GM20431 (cell line): ENCODE measurements at regions not wholly inside any gene's neighbourhood (a gene's known extent, or its start where the extent isn't known, plus 50 kb on each side); places are given as distances from the start of the nearest gene placed in this dataset.
"Not testable (repeated sequence)": the region's sequence is repeated elsewhere in the genome, so short reads cannot be mapped to it uniquely, and the experiment has no call there.

Source experiments
- in situ Hi-C: fragments of 300-500 bp; cut with MseI, MboI; formaldehyde crosslinking; loops from one replicate; pipeline ENCODE4 v1.15.0; 2020; ENCODE audit warnings: low sequenced_read_pairs; ENCODE audit not compliant: unreplicated experiment

DNA sequence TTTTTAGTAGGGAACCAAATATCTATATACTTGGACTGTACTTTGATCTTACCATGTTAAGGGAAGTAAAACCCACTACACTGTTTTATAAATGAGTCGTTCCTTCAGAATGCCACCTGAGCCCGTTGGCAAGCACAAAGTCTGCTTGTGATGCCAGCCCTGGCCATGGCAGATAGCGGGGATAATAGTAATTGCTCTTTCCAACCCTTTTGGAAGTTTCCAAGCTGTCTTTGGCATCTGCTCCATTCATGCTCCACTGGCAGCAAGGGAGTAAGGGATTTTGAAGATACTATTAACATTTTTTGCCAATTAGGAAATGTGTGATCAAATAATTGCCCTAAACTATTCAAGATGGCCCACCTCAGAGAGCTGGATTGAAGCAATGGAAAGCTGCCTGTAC lies 689.2 kb upstream of the SLIT2 start:
- in situ Hi-C loops: no loop called here

DNA sequence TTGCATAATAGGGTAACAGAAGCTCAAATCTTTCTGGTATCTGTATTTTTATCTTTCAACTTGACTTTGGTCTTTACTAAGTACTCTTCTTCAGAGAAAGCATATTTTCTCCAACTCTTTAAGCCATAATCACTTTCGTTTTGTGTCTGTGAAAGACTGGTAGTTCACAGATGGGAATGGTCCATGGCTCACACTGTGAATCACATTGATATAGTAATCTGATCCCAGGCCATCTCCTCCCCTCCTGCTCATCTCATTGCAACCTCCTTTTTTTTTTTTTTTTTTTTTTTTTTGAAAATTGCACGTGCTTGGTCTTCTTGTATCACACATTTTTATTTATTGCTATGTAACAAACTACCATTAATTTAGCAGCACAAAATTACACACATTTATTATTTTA lies 694.5 kb upstream of the SLIT2 start:
- in situ Hi-C loops: no loop called here

DNA sequence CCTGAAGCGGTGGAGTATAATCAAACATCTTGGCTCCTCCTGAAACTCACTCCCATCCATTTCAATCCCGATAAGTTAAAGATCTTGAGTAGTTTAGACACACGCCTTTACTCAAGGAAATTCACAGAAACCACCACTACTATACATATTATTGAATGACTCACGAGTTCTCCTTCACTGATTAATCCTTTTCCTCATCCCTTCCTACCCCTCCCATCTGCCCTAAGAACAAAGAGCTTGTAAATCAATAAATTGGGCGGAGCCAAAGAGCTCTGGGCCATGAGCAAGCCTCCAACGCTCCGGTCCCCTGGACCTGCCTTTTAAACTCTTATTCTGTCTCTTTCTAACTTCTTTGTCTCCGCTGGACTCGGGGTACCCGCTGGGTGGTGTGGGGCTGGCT lies 695.4 kb upstream of the SLIT2 start:
- in situ Hi-C loops: not testable (repeated sequence)

DNA sequence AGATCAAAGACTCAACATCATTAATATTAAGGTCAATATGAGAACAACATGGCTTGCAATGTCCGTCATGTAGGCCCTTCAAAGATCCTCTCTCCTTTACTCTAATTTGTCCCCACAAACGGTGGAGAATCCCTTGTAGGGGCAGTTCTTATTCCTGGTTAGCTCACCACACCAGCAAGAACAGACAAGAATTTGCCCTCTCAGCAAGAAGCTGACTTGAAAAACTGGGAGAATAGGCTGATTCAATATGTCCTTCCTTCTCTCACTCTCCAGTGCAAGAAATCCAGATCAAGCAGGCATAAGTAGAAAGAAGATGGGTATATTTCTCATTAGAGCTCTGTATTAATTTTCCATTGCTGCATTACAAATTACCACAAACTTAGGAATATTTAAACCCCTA lies 704.2 kb upstream of the SLIT2 start:
- in situ Hi-C loops: no loop called here

DNA sequence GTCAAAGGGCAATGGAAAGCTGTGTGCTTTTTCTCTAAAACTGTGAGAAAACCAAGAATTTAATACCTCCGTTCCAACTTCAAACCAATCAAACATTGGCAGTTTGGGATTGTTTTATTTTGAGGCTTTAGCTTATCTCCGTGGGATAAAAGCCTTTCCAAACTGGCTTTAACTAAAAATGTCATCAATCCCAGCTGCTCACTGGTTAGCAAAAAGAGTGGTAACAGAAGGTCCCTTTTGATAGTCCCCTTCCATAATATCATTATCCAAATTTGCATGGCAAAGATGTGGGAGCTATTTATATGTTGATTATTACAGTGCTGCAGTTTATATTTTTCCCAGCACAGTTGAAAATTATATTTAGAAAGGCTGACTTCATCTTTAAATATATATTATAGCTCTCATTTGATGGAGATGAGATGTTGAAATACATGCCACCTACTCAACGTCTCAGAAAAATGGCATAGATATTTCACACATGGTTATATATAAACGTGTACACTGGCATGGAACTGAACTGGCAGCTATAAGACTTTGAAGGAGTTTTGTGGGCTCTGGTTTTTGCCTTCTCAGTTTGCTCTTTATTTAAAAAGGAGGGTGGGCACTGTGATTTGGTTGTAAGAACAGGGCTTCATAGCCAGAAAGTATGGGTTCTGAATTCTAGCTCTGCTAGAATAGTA lies 707.1 kb upstream of the SLIT2 start:
- in situ Hi-C loops: no loop called here

DNA sequence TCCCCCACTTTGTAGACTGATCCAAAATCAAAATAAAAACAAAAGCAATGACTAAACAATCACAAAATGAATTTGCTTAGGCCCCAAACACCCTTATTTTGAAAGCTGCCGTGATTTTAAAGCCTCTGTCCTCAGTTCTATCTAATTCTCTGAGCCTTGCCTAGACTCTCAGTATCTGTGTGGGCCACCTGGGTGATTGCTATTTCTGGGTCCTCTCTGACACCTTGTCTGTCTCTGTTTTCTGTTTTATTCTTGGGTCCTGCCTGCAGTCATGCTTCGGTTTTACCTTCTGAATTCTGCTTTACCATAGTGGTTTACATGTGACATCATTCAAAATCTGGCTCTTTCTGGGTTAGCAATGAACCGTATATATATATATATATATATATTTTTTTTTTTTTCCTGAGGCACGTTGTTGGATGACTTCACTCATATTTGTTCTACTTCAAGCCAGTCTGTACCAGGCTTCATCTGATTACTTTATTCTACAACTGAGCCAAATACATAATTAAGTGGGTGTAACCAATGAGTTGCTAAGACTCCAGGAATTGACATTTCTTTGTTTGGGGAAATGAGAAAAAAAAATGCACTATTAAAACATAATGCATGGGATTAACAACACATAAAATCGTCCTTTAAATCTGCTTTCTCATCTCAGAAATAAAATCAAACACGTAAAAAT lies 710.7 kb upstream of the SLIT2 start:
- in situ Hi-C loops: no loop called here

DNA sequence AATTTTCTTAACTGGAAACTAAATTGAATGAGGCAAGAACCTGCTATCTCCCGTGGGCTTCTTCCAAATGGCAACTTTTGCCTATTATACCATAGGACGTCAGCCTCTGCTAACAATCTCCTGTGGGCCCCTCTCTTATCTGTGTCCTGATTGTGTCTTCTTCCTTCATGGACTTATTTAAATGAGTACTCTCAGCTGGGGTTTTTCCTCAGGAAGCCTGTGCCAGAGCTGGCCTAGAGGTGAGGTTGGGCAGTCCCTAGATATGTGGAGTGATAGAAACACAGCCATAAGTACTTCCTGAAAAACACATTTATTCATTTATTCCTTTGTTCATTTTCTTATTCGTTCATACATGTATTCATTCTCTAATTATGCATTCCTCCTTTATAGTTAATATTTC lies 712.5 kb upstream of the SLIT2 start:
- in situ Hi-C loops: no loop called here

DNA sequence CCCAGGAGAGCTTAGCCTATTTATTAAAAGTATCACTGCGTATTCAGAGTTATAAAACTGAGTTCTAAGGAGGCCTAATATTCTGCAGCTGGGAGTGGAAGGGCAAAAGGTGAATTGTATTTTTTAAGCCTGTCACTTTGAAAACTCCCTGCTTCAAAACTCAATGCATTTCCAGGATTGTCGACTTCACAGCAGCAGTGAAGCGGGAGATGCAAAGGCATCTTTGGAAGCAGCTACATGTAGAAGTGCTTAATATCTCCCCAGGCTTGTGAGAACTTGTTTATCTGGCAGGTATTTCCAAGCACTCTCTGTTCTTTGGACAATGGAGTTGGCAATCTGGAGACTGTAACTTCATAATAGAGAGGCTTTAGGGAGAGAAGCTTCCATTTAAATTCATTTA lies 717.5 kb upstream of the SLIT2 start:
- in situ Hi-C loops: no loop called here

DNA sequence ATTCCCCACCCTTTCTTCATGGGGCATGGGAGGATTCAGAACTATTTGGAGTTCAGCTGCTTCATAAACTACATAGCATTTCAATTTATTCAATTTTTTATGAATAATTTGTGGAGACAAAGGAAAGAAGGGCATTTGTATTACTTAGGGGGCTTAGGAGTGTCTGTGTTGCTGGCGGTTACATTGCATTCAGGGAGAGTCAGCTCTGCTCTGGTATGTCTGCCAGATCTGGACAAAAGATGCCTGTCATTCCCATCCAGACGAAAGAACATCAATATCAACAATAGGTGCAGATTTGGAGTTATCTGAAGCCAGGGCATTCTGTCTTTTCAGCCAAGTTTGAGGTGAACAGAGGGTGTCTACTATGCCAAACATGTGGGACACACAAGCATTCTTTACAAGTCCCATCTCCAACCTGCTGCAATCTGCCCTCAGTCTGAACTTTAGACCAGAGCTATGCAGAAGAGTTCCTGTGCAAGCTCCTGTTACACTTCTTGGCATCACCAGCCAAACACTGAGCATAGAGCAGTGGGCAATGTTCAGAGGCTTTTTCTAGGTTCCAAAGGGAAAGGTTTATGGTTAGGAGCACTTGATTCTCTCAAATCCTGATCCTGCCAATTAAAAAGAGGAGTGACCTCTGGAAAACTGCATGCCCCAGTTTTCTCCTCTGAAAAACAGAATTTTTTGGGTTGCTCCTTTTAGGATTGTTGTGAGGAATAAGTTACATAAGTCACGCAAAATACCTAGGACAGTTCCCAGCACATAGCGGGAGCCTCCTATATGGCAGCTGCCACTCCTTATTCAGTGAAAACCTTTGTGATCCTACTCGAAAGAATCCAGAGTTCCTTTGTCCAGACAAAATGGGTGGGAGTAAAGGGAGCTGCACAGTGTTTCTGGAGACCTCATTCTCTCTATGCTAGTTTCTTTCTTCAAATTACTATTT lies 719.5 kb upstream of the SLIT2 start:
- in situ Hi-C loops: no loop called here

DNA sequence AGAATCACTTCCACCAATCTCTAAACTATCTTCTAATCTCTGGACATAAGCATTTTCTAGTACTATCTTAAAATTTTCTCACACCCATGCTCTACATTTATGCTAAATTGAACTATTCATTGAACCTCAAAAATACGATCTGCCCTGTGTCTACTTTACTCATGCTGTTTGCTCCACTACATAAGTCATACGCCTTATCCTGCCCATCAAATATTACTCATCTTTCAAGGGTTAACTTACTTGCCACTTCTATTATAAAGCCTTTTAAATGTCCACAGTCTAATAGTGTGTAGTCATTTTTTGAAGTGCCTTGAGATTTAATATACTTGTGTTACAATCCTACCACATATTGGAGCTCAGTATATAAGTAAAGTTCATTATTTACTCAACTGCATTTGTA lies 727.7 kb upstream of the SLIT2 start:
- in situ Hi-C loops: no loop called here

DNA sequence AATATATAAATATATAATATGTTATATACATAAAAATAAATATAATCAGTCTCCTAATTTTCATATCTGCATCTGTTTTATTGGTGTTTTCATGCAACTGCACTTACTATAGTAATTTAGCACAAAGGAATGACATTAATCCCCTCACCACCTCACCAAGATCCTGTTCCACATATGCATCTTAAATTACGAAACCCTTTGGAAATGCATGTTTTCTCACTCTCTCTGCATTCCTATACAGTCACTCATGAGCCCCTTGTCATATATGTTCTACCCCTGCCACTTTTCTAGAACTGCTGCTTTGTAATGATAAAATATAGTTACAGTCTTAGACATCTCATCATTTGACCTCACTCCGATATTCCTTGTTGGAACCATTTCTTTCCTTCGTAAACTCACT lies 728.7 kb upstream of the SLIT2 start:
- in situ Hi-C loops: no loop called here

DNA sequence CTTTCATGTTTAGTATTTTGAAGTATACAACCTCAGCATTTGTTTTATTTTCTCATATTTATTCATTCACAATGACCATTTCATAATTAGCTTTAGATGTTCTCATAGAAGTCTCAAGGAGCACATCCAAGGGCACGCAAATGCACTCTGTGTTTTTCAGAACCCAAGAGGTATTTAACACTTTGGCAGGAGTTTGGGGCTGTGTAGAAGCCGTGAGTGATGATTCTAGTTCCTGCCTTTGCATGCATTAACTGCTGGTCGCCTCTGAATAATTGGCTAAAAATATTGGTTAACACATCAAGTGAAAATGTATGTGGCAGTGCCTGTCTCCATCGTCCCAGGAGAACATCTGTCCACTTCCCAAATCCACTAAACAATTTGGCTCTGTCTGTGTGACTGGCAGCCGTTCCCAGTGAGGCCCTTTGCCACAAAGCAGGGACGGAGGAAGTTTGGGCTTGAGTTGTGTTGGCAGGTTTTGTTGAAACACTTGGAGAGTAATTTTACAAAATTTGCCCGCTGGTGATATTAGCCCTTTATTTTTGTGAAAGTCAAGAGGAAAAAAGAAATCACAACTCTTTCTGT lies 730.7 kb upstream of the SLIT2 start:
- in situ Hi-C loops: no loop called here

DNA sequence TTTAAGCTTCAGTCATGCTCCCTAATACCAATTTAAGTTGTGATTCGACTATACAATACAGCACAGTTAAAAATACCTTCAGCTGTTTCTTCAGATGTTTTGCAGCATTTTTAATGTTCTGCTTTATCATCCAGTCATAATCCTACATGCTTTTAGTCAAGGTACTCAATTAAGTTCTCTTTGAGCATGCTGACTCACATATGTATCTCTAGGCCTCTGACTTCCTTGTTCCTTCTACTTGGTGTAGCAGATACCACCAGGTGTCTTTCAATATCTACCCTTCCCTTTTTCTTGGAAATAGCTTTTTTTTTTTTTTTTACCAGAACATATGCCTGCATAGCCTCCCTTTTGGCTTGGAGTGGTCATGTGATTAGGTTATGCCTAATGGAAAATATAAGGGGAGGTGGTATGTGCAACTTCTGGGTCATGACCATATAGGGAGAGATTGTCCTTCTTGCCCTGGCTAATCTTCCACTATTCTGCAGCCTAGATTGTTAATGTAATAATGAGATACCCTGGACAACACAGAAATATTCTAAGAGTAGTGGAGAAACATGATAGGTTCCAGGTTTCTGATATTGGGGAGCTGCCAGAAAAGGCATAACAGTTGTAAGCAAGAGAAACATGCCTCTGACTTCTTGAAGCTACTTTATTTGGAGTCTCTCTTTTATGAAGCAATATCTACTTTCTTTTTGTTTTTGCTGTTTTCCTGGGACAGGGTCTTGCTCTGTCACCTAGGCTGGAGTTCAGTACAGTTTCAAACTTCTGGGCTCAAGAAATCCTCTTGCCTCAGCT lies 737.2 kb upstream of the SLIT2 start:
- in situ Hi-C loops: no loop called here

DNA sequence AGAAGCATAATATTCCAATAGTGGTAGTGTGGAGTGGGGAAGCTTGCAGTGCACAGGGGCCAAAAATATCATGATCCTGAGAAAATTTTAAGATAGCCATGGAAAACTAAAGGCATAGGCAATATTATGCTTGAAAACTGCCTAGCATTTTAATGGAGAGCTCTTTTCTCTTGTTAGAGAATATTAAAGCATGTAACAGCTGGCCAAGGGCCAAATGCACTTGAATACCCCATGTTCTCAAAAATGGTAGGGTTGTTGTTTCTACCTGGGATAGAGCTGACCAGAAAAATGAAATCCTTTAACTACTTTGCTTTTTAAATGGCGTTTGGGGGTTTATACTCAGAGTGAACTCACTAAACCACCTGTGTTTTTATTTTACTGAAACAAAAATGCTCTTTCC lies 739.6 kb upstream of the SLIT2 start:
- in situ Hi-C loops: no loop called here

DNA sequence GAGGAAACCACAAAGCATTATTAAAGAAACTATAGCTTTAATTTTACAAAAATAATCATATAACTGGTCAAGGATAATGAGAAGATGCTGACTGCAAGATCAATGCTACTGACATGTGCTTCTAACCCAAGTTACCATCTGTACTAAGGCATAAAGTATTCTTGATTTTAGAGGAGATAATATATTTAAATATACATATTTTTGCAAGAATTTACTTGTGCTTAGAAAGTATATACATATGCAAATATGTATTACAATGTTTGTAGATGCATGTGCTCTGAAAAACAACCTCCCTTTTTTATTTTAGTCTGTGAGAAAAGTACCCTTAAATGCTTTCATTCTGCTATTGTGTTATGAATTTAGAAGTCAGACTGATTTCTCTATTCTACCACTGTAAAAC lies 740.7 kb upstream of the SLIT2 start:
- in situ Hi-C loops: no loop called here

DNA sequence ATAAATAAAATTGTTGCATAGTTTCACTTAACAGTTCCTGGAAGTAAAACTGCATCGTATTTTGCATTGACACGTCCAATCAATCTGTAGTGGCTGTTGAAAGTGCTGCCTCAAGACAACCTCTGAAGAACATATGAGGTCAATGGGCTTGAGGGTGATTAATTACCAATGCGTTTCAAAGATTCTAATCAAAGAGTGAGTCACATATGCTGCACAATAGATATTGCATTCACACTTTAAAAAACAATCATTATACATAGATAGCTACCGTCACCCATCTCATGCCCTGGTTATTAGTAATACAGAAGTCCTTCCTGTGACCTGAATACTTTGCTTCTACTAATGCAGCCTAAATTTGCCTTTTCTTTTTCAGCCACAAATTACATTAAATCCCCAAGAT lies 743.3 kb upstream of the SLIT2 start:
- in situ Hi-C loops: no loop called here

DNA sequence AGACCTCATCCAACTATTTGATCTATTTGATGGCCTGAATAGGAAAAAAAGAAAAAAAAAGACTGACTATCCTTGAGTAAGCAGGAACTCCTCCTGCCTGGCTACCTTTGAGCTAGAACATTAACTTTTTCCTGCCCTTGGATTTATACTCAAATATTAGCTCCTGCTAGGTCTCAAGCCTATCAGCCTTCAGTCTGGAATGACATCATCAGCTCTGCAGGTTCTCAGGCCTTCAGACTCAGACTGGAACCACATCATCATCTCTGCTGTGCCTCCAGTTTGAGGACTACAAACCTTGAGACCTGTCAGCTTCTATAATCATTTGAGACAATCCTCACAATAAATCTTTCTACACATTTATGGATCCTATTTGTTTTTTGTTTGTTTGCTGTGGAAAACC lies 754.0 kb upstream of the SLIT2 start:
- in situ Hi-C loops: no loop called here

DNA sequence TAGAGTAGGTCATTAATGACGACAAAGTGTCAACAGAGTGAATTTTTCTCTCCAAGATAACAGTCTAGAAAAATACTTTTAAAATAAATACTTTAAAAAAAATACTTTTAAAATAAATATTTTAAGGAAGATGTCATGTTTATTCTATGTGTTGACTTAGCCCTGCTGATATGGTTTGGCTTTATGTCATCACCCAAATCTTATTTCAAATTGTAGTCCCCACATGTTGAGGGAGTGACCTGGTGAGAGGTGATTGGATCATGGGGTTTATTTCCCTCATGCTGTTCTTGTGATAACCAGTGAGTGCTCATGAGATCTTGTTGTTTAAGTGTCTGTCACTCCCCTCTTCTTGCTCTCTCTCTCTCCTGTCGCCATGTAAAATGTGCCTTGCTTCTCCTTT lies 754.9 kb upstream of the SLIT2 start:
- in situ Hi-C loops: no loop called here

DNA sequence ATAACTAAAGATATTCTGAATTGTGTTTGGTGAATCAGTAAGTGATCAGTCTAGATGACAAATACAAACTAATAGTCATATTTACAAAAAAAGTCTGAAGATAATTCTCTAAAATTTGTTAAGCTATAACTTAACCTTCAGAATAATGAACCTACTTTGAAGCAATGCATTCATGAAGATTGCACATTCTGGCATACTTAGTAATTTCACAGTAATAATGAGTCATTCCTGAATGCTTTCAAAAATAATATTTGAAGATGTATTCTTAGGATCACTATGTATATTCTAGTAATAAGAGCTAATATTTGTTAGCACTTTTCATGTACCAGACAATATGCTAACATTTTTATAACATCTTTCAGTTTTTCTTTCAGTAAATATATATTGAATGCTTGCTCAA lies 756.7 kb upstream of the SLIT2 start:
- in situ Hi-C loops: no loop called here

DNA sequence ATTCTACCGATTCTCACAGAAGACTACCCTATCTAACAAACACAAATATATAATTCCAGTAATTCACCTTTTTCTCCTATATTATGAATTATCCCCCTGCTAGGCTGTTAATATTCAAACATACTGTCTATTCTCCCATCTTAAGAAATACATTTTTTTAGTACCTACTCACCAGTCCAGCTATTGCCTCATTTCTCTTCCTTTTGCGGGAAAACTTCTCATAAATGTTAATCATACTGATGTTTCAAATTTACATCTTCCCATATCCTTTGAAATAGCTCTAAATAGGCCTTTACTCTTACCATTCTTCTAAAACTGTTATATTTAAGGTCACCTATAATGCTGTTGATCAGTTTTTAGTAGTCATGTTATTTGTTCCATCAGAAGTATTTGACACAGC lies 759.1 kb upstream of the SLIT2 start:
- in situ Hi-C loops: no loop called here
